DOHH2 (cell line): ENCODE measurements at regions not wholly inside any gene's neighbourhood (a gene's known extent, or its start where the extent isn't known, plus 50 kb on each side); places are given as distances from the start of the nearest gene placed in this dataset.

Experiments
- H3F3A ChIP-seq: fragments of 200-600 bp; sonication (generic), shearing (Covaris generic); 2 replicates; pipeline ENCODE4 v1.6.0; 2016; ENCODE audit warnings: antibody characterized with exemption, mild to moderate bottlenecking; ENCODE audit not compliant: control insufficient read depth, insufficient read depth
- H3K27ac ChIP-seq: fragments of 200-600 bp; sonication (generic); 2 replicates; pipeline ENCODE4 v1.5.1; 2014; ENCODE audit warnings: low read depth, mild to moderate bottlenecking, low read length, moderate library complexity
- H3K27me3 ChIP-seq: fragments of 200-600 bp; sonication (generic); 2 replicates; pipeline ENCODE4 v1.6.1; 2014; ENCODE audit warnings: mild to moderate bottlenecking, low read length, mixed read lengths; ENCODE audit not compliant: control insufficient read depth
- H3K36me3 ChIP-seq: fragments of 200-600 bp; sonication (generic); 2 replicates; pipeline ENCODE4 v1.6.1; 2014; ENCODE audit warnings: mild to moderate bottlenecking, low read length, moderate library complexity, mixed read lengths; ENCODE audit not compliant: control insufficient read depth
- H3K4me1 ChIP-seq: fragments of 200-600 bp; sonication (generic); 2 replicates; pipeline ENCODE4 v1.6.1; 2014; ENCODE audit warnings: mild to moderate bottlenecking, low read length, mixed read lengths; ENCODE audit not compliant: control insufficient read depth
- H3K4me2 ChIP-seq: fragments of 200-600 bp; sonication (generic); 2 replicates; pipeline ENCODE4 v1.6.0; 2014; ENCODE audit warnings: mild to moderate bottlenecking, low read length, moderate library complexity
- H3K4me3 ChIP-seq: fragments of 200-600 bp; sonication (generic); 2 replicates; pipeline ENCODE4 v1.5.1; 2014; ENCODE audit warnings: mild to moderate bottlenecking, low read length, mixed read lengths
- H3K79me2 ChIP-seq: fragments of 200-600 bp; sonication (generic); 2 replicates; pipeline ENCODE4 v1.6.1; 2014; ENCODE audit warnings: mild to moderate bottlenecking, low read length, mixed read lengths; ENCODE audit not compliant: control insufficient read depth
- H3K9me2 ChIP-seq: fragments of 200-600 bp; sonication (generic); replicated peaks from 2 replicates; pipeline ENCODE4 v1.6.1; 2014; ENCODE audit warnings: mild to moderate bottlenecking, low read length, mixed read lengths; ENCODE audit not compliant: control insufficient read depth
- H3K9me3 ChIP-seq: fragments of 200-600 bp; sonication (generic); 2 replicates; pipeline ENCODE4 v1.6.1; 2014; ENCODE audit warnings: antibody characterized with exemption, low read length, mixed read lengths; ENCODE audit not compliant: control insufficient read depth, insufficient read depth
- H4K20me1 ChIP-seq: fragments of 200-600 bp; sonication (generic); 2 replicates; pipeline ENCODE4 v1.6.0; 2014; ENCODE audit warnings: low read depth, mild to moderate bottlenecking, antibody characterized with exemption, low read length, moderate library complexity; ENCODE audit not compliant: control insufficient read depth, insufficient read depth
- CTCF ChIP-seq: fragments of 200-600 bp; sonication (generic); IDR thresholded peaks from one replicate; pipeline ENCODE4 v1.5.1; 2014; ENCODE audit warnings: antibody characterized with exemption, mild to moderate bottlenecking, low read depth, low read length; ENCODE audit not compliant: poor library complexity, severe bottlenecking
- EZH2phosphoT487 ChIP-seq: fragments of 200-600 bp; sonication (generic); IDR thresholded peaks from 2 replicates; pipeline ENCODE4 v1.6.1; 2017; ENCODE audit warnings: borderline replicate concordance, mild to moderate bottlenecking, antibody characterized with exemption, low read length, moderate library complexity, mixed read lengths

DNA sequence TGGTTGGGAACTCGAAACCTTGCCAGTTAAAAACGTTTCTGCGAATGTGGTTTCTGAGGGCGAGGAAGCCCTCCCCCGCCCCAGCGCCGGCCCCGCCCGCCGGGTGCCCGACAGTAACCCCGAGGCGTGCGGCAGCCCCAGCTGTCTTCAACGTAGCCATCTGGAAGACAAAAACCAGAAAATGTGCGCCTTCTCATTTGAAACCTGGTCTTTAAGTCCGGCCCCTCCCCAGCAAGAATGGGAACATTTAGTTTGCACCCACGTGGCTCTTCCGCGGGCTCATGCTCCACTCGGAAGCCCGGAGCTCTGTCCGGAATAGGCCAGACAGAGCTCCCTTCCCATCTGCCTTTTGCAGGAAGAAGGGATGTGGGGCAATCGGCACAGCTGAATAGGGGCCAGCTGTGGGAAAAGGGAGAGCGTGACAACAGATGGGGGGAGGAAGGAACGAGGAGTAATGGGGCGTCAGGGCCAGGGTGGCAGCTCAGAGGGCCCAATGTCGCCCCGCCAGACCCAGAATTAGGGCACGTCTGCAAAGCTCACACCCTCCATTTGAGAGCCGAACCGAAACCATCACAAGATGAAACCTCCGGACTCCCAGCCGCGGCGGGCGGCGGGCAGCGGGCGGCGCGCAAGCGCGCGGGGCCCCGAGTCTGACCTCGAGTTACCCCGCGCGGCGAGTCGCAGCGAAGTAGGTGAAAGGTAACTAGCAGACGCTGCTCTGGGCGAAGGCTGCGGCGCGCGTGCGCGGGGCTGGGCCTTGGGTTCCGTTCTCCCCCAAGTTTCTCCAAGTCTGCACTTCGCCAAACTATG lies 63.4 kb upstream of the ABCA1 start:
- Histone ChIP-seq H3K4me3 (peak overlapping the region; percentile 80), H3F3A (peaks cover 6% of the 10 kb centered on the region), H3K27ac (peak overlapping the region; percentile 20; the same call in 1 of the 2 replicates), H3K79me2 (no peaks in the 10 kb centered on the region), H3K4me2 (peak overlapping the region; percentile 87), H3K9me2 (no peaks in the 10 kb centered on the region), H3K36me3 (no peaks in the 10 kb centered on the region), H4K20me1 (no peaks in the 10 kb centered on the region), H3K9me3 (no peaks in the 10 kb centered on the region), H3K27me3 (peaks cover 4% of the 10 kb centered on the region; the same call in 1 of the 2 replicates), H3K4me1 (peaks cover 28% of the 10 kb centered on the region)
- no peak for TF ChIP-seq EZH2phosphoT487
- TF ChIP-seq CTCF = no peak

GRCh38 chr9:104992659-104993058 lies 64.7 kb upstream of the ABCA1 start:
- Histone ChIP-seq H3K27ac (no peak overlapping the region), H3K4me1 (peaks cover 26% of the 10 kb centered on the region), H4K20me1 (no peaks in the 10 kb centered on the region), H3F3A (peaks cover 7% of the 10 kb centered on the region), H3K9me3 (no peaks in the 10 kb centered on the region), H3K27me3 (peaks cover 4% of the 10 kb centered on the region; the same call in 1 of the 2 replicates), H3K79me2 (no peaks in the 10 kb centered on the region), H3K4me3 (no peak overlapping the region), H3K36me3 (no peaks in the 10 kb centered on the region), H3K9me2 (no peaks in the 10 kb centered on the region), H3K4me2 (no peak overlapping the region)
- TF ChIP-seq CTCF (no peak), EZH2phosphoT487 (no peak)

GRCh38 chr9:104993291-104993963 lies 65.5 kb upstream of the ABCA1 start:
- no peak for TF ChIP-seq CTCF
- Histone ChIP-seq H3K27ac (no peak overlapping the region), H3F3A (peaks cover 7% of the 10 kb centered on the region), H3K79me2 (no peaks in the 10 kb centered on the region), H4K20me1 (no peaks in the 10 kb centered on the region), H3K36me3 (no peaks in the 10 kb centered on the region), H3K9me3 (no peaks in the 10 kb centered on the region), H3K9me2 (no peaks in the 10 kb centered on the region), H3K4me2 (no peak overlapping the region), H3K4me1 (peaks cover 19% of the 10 kb centered on the region), H3K27me3 (peaks cover 4% of the 10 kb centered on the region; the same call in 1 of the 2 replicates), H3K4me3 (no peak overlapping the region)
